ENCODE measurements at regions not wholly inside any gene's neighbourhood (a gene's known extent, or its start where the extent isn't known, plus 50 kb on each side); places are given as distances from the start of the nearest gene placed in this dataset.
"Not testable (repeated sequence)": the region's sequence is repeated elsewhere in the genome, so short reads cannot be mapped to it uniquely, and the experiment has no call there.

GRCh38 chr5:118580949-118581348 is 407.4 kb downstream of the DTWD2 start:
- no peak overlapping the region for H2AFZ ChIP-seq (ENCODE audit: low read length)
- no peaks in the 10 kb centered on the region for H3F3A ChIP-seq (ENCODE audit: insufficient read depth, low read length)
- H3K4me3 ChIP-seq (ENCODE audit: low read length) = no peak overlapping the region
- H3K4me1 ChIP-seq (ENCODE audit: low read length) = no peaks in the 10 kb centered on the region
- no peaks in the 10 kb centered on the region for H3K27me3 ChIP-seq (replicated peaks; ENCODE audit: insufficient read depth, low read length)
- DNase-seq = no peak
- no peaks in the 10 kb centered on the region for H3K36me3 ChIP-seq (replicated peaks; ENCODE audit: insufficient read depth, low read length)
- no peaks in the 10 kb centered on the region for H4K20me1 ChIP-seq (ENCODE audit: insufficient read depth, low read length)
- TF ChIP-seq EZH2phosphoT487 (IDR thresholded peaks at IDR 0.05; ENCODE audit: low read length) (no peak), EZH2 (optimal IDR thresholded peaks at IDR 0.05; ENCODE audit: low read depth, low read length) (no peak), CTCF (IDR thresholded peaks at IDR 0.05; ENCODE audit: low read length) (no peak)
- no peak overlapping the region for H3K9ac ChIP-seq (ENCODE audit: low read length)
- H3K4me2 ChIP-seq (ENCODE audit: low read depth, low read length) = no peak overlapping the region
- no peaks in the 10 kb centered on the region for H3K79me2 ChIP-seq (ENCODE audit: low read length)
- no peaks in the 10 kb centered on the region for H3K9me3 ChIP-seq (replicated peaks; ENCODE audit: insufficient read depth, low read length)
- no peak overlapping the region for H3K27ac ChIP-seq (ENCODE audit: low read length)
- H3K9me2 ChIP-seq (replicated peaks; ENCODE audit: insufficient read depth, low read length) = no peaks in the 10 kb centered on the region

- Histone ChIP-seq H2AFZ (ENCODE audit: low read length) (no peak overlapping the region), H3K4me3 (ENCODE audit: low read length) (no peak overlapping the region), H3K27me3 (replicated peaks; ENCODE audit: insufficient read depth, low read length) (no peaks in the 10 kb centered on the region), H3F3A (ENCODE audit: insufficient read depth, low read length) (no peaks in the 10 kb centered on the region), H4K20me1 (ENCODE audit: insufficient read depth, low read length) (no peaks in the 10 kb centered on the region), H3K9ac (ENCODE audit: low read length) (no peak overlapping the region), H3K9me3 (replicated peaks; ENCODE audit: insufficient read depth, low read length) (no peaks in the 10 kb centered on the region), H3K4me2 (ENCODE audit: low read depth, low read length) (no peak overlapping the region), H3K4me1 (ENCODE audit: low read length) (no peaks in the 10 kb centered on the region), H3K9me2 (replicated peaks; ENCODE audit: insufficient read depth, low read length) (no peaks in the 10 kb centered on the region), H3K27ac (ENCODE audit: low read length) (no peak overlapping the region), H3K79me2 (ENCODE audit: low read length) (no peaks in the 10 kb centered on the region), H3K36me3 (replicated peaks; ENCODE audit: insufficient read depth, low read length) (no peaks in the 10 kb centered on the region)
- DNase-seq = no peak
- no peak for TF ChIP-seq CTCF (IDR thresholded peaks at IDR 0.05; ENCODE audit: low read length)
- no peak for TF ChIP-seq EZH2 (optimal IDR thresholded peaks at IDR 0.05; ENCODE audit: low read depth, low read length)
- TF ChIP-seq EZH2phosphoT487 (IDR thresholded peaks at IDR 0.05; ENCODE audit: low read length) = no peak
Observed at GRCh38 chr5:118578093-118578492, 410.3 kb downstream of the DTWD2 start.

- H3K36me3 ChIP-seq (replicated peaks; ENCODE audit: insufficient read depth, low read length) = no peaks in the 10 kb centered on the region
- H3K9me2 ChIP-seq (replicated peaks; ENCODE audit: insufficient read depth, low read length) = no peaks in the 10 kb centered on the region
- no peaks in the 10 kb centered on the region for H3K9me3 ChIP-seq (replicated peaks; ENCODE audit: insufficient read depth, low read length)
- H3K27ac ChIP-seq (ENCODE audit: low read length) = no peak overlapping the region
- DNase-seq = no peak
- no peaks in the 10 kb centered on the region for H3K79me2 ChIP-seq (ENCODE audit: low read length)
- H2AFZ ChIP-seq (ENCODE audit: low read length) = no peak overlapping the region
- no peak overlapping the region for H3K4me2 ChIP-seq (ENCODE audit: low read depth, low read length)
- H3F3A ChIP-seq (ENCODE audit: insufficient read depth, low read length) = no peaks in the 10 kb centered on the region
- no peaks in the 10 kb centered on the region for H3K27me3 ChIP-seq (replicated peaks; ENCODE audit: insufficient read depth, low read length)
- H3K4me1 ChIP-seq (ENCODE audit: low read length) = no peaks in the 10 kb centered on the region
- H4K20me1 ChIP-seq (ENCODE audit: insufficient read depth, low read length) = no peaks in the 10 kb centered on the region
- no peak overlapping the region for H3K4me3 ChIP-seq (ENCODE audit: low read length)
- no peak for TF ChIP-seq EZH2 (optimal IDR thresholded peaks at IDR 0.05; ENCODE audit: low read depth, low read length)
- TF ChIP-seq CTCF (IDR thresholded peaks at IDR 0.05; ENCODE audit: low read length) = no peak
- no peak for TF ChIP-seq EZH2phosphoT487 (IDR thresholded peaks at IDR 0.05; ENCODE audit: low read length)
- no peak overlapping the region for H3K9ac ChIP-seq (ENCODE audit: low read length)
Observed at GRCh38 chr5:118577621-118578020, 410.7 kb downstream of the DTWD2 start.

- not testable (repeated sequence) for H3K9ac ChIP-seq (ENCODE audit: low read length); H3K27me3 ChIP-seq (replicated peaks; ENCODE audit: insufficient read depth, low read length); DNase-seq; H3K4me1 ChIP-seq (ENCODE audit: low read length); H3K4me2 ChIP-seq (ENCODE audit: low read depth, low read length); H3K27ac ChIP-seq (ENCODE audit: low read length); H3K9me2 ChIP-seq (replicated peaks; ENCODE audit: insufficient read depth, low read length); H3K36me3 ChIP-seq (replicated peaks; ENCODE audit: insufficient read depth, low read length); H3K79me2 ChIP-seq (ENCODE audit: low read length); H3K4me3 ChIP-seq (ENCODE audit: low read length); H2AFZ ChIP-seq (ENCODE audit: low read length); H3K9me3 ChIP-seq (replicated peaks; ENCODE audit: insufficient read depth, low read length); H4K20me1 ChIP-seq (ENCODE audit: insufficient read depth, low read length); H3F3A ChIP-seq (ENCODE audit: insufficient read depth, low read length)
Observed at GRCh38 chr5:118570276-118570675, 418.1 kb downstream of the DTWD2 start.

- not testable (repeated sequence) for H3K9me3 ChIP-seq (replicated peaks; ENCODE audit: insufficient read depth, low read length); H2AFZ ChIP-seq (ENCODE audit: low read length); H3K27ac ChIP-seq (ENCODE audit: low read length); H3K79me2 ChIP-seq (ENCODE audit: low read length); H3K36me3 ChIP-seq (replicated peaks; ENCODE audit: insufficient read depth, low read length); H3K27me3 ChIP-seq (replicated peaks; ENCODE audit: insufficient read depth, low read length); H4K20me1 ChIP-seq (ENCODE audit: insufficient read depth, low read length); H3K4me1 ChIP-seq (ENCODE audit: low read length); H3F3A ChIP-seq (ENCODE audit: insufficient read depth, low read length); H3K4me2 ChIP-seq (ENCODE audit: low read depth, low read length); DNase-seq; H3K4me3 ChIP-seq (ENCODE audit: low read length); H3K9me2 ChIP-seq (replicated peaks; ENCODE audit: insufficient read depth, low read length); H3K9ac ChIP-seq (ENCODE audit: low read length)
Observed at GRCh38 chr5:118569596-118569995, 418.8 kb downstream of the DTWD2 start.
